ENCODE measurements at regions not wholly inside any gene's neighbourhood (a gene's known extent, or its start where the extent isn't known, plus 50 kb on each side); places are given as distances from the start of the nearest gene placed in this dataset.

DNA sequence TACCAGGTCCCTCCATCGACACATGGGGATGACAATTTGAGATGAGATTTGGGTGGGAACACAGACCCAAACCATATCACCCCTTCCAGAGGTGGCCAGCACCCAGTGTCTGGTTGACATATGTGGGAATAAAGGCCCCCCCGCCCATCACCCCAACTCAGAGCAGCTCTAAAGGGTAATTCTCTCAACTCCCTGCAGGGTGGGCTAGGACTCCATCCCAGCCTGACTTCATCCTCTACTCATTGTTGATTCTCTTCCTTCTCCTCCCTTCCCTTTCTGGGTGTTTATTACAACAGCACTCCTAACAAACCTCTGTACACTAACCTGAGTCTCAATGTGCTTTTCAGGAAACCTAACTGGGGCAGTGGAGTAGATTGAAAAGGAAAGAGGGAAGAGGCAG is 339.9 kb downstream of the ACTL7B start:
- CTCF ChIA-PET = no interaction called here
- no peaks in the 10 kb centered on the region for H3K9me3 ChIP-seq (ENCODE audit: low read length)
- no peak overlapping the region for H2AFZ ChIP-seq (ENCODE audit: low read length)
- H3K36me3 ChIP-seq (ENCODE audit: low read depth, low read length) = no peaks in the 10 kb centered on the region
- no peak overlapping the region for H3K4me3 ChIP-seq (ENCODE audit: low read length)
- no peaks in the 10 kb centered on the region for H3K79me2 ChIP-seq (ENCODE audit: low read length)
- ATAC-seq (no peak), DNase-seq (no peak)
- no peak overlapping the region for H3K27ac ChIP-seq (ENCODE audit: low read length)
- intact Hi-C loops (cut with micrococcal nuclease) = no loop called here
- H3K4me1 ChIP-seq (ENCODE audit: insufficient read depth, low read length) = peaks cover 2% of the 10 kb centered on the region
- no TSS peak for BruUV-seq (replicated peaks)
- no peak for TF ChIP-seq EZH2 (IDR thresholded peaks at IDR 0.05; ENCODE audit: low read length, unreplicated experiment)
- TF ChIP-seq EZH2phosphoT487 (IDR thresholded peaks at IDR 0.05; ENCODE audit: borderline replicate concordance, low read length) = no peak
- TF ChIP-seq, protein P1, sequence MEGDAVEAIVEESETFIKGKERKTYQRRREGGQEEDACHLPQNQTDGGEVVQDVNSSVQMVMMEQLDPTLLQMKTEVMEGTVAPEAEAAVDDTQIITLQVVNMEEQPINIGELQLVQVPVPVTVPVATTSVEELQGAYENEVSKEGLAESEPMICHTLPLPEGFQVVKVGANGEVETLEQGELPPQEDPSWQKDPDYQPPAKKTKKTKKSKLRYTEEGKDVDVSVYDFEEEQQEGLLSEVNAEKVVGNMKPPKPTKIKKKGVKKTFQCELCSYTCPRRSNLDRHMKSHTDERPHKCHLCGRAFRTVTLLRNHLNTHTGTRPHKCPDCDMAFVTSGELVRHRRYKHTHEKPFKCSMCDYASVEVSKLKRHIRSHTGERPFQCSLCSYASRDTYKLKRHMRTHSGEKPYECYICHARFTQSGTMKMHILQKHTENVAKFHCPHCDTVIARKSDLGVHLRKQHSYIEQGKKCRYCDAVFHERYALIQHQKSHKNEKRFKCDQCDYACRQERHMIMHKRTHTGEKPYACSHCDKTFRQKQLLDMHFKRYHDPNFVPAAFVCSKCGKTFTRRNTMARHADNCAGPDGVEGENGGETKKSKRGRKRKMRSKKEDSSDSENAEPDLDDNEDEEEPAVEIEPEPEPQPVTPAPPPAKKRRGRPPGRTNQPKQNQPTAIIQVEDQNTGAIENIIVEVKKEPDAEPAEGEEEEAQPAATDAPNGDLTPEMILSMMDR (conservative IDR thresholded peaks at IDR 0.05; ENCODE audit: low read depth, low read length) = no peak
- POLR2A ChIA-PET (ENCODE audit: unreplicated experiment) = no interaction called here
- H3K4me2 ChIP-seq (ENCODE audit: low read length) = no peak overlapping the region
- H3F3A ChIP-seq (ENCODE audit: low read length, unreplicated experiment) = no peaks in the 10 kb centered on the region
- no peaks in the 10 kb centered on the region for H3K27me3 ChIP-seq (ENCODE audit: low read length)
- no peaks in the 10 kb centered on the region for H4K20me1 ChIP-seq (ENCODE audit: low read length)
- H3K9me2 ChIP-seq (replicated peaks; ENCODE audit: low read length) = no peaks in the 10 kb centered on the region
- no peak overlapping the region for H3K9ac ChIP-seq (ENCODE audit: low read length)

DNA sequence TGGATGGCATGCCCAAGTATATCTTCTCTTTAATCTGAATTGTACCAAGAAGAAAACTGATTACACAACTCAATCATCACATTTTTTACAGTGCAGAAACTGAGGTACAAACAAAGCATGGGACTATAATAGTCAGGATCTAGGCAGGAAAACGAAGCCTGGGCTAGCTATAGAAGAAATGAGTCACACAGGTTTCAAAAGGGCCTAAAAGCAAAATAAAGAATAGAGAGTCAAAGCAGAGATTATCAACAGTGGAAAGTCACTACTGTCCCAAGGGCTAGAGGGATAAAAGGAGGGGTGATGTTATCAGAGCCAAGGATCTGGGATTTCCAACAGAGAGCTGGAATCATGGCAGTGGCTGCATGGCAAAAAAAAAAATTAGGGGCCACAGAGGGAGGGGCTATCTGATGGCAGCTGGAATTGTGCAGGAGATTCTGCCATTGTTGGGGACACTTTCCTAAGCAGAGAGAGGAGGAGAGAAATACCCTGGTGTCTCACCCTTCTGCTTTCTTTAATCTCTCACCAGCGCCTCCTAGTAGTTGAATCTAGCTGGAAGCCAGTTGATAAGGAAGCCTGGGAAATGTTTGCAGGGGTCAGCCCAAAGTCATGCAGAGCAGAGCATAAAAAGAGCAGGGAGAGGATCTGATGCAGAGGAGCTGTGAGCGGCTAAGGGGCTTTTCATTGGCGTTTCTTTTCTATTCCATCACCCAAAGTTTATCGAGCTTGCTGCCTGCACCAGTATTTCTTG is 343.2 kb downstream of the ACTL7B start:
- TF ChIP-seq, protein P1 (conservative IDR thresholded peaks at IDR 0.05; ENCODE audit: low read depth, low read length) = no peak
- TF ChIP-seq EZH2phosphoT487 (IDR thresholded peaks at IDR 0.05; ENCODE audit: borderline replicate concordance, low read length) (no peak), EZH2 (IDR thresholded peaks at IDR 0.05; ENCODE audit: low read length, unreplicated experiment) (no peak)
- POLR2A ChIA-PET (ENCODE audit: unreplicated experiment) = no interaction called here
- ATAC-seq = no peak

DNA sequence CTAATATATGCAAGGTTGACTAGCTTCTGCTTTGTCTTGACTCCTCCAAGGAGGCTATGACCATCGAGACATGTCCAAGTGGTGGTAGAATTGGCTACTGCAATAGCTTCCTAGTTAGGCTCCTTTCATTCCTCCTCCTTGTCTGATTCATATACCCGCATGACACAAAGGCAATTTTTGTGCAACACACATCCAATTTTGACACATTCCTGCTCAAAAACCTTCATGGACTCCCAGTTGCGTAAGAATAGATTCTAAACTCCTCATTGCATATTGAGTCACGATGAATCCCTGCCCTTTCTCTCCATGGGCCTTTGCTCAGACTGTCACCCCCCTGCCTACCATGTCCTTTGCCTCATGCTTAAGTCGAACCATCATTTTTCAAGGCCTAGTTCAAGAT is 344.5 kb downstream of the ACTL7B start:
- TF ChIP-seq EZH2 (IDR thresholded peaks at IDR 0.05; ENCODE audit: low read length, unreplicated experiment) (no peak), EZH2phosphoT487 (IDR thresholded peaks at IDR 0.05; ENCODE audit: borderline replicate concordance, low read length) (no peak)
- TF ChIP-seq, protein P1 (conservative IDR thresholded peaks at IDR 0.05; ENCODE audit: low read depth, low read length) = no peak
- DNase-seq (no peak), ATAC-seq (no peak)
- H3K9ac ChIP-seq (ENCODE audit: low read length) = no peak overlapping the region
- ChIA-PET CTCF (no interaction called here), POLR2A (ENCODE audit: unreplicated experiment) (no interaction called here)
- H2AFZ ChIP-seq (ENCODE audit: low read length) = no peak overlapping the region
- H3K4me1 ChIP-seq (ENCODE audit: insufficient read depth, low read length) = no peaks in the 10 kb centered on the region
- no peaks in the 10 kb centered on the region for H3F3A ChIP-seq (ENCODE audit: low read length, unreplicated experiment)
- H4K20me1 ChIP-seq (ENCODE audit: low read length) = no peaks in the 10 kb centered on the region
- no peaks in the 10 kb centered on the region for H3K36me3 ChIP-seq (ENCODE audit: low read depth, low read length)
- intact Hi-C loops (cut with micrococcal nuclease) = no loop called here
- H3K4me3 ChIP-seq (ENCODE audit: low read length) = no peak overlapping the region
- no peaks in the 10 kb centered on the region for H3K9me3 ChIP-seq (ENCODE audit: low read length)
- no peak overlapping the region for H3K27ac ChIP-seq (ENCODE audit: low read length)
- no peaks in the 10 kb centered on the region for H3K27me3 ChIP-seq (ENCODE audit: low read length)
- no peak overlapping the region for H3K4me2 ChIP-seq (ENCODE audit: low read length)
- H3K79me2 ChIP-seq (ENCODE audit: low read length) = no peaks in the 10 kb centered on the region
- no TSS peak for BruUV-seq (replicated peaks)
- no peaks in the 10 kb centered on the region for H3K9me2 ChIP-seq (replicated peaks; ENCODE audit: low read length)

More for the DNA sequence above, 343.2 kb downstream of the ACTL7B start:
- CTCF ChIA-PET = no interaction called here
- H4K20me1 ChIP-seq (ENCODE audit: low read length) = no peaks in the 10 kb centered on the region
- H3K27me3 ChIP-seq (ENCODE audit: low read length) = no peaks in the 10 kb centered on the region
- no peaks in the 10 kb centered on the region for H3K36me3 ChIP-seq (ENCODE audit: low read depth, low read length)
- H3K9ac ChIP-seq (ENCODE audit: low read length) = no peak overlapping the region
- BruUV-seq (replicated peaks) = no TSS peak
- H3K4me1 ChIP-seq (ENCODE audit: insufficient read depth, low read length) = no peaks in the 10 kb centered on the region
- H3F3A ChIP-seq (ENCODE audit: low read length, unreplicated experiment) = no peaks in the 10 kb centered on the region
- intact Hi-C loops (cut with micrococcal nuclease) = no loop called here
- no peak overlapping the region for H3K27ac ChIP-seq (ENCODE audit: low read length)
- H2AFZ ChIP-seq (ENCODE audit: low read length) = no peak overlapping the region
- no peak overlapping the region for H3K4me2 ChIP-seq (ENCODE audit: low read length)
- H3K9me2 ChIP-seq (replicated peaks; ENCODE audit: low read length) = no peaks in the 10 kb centered on the region
- H3K9me3 ChIP-seq (ENCODE audit: low read length) = no peaks in the 10 kb centered on the region
- DNase-seq = no peak
- H3K4me3 ChIP-seq (ENCODE audit: low read length) = no peak overlapping the region
- no peaks in the 10 kb centered on the region for H3K79me2 ChIP-seq (ENCODE audit: low read length)
